B cell (primary cell): ENCODE measurements at regions not wholly inside any gene's neighbourhood (a gene's known extent, or its start where the extent isn't known, plus 50 kb on each side); places are given as distances from the start of the nearest gene placed in this dataset.

ENCODE experiments used
- ATAC-seq: fragments of 200-7000 bp; cut with Tn5 transposase; one replicate; pipeline ENCODE4 v1.10.0; 2021; ENCODE audit warnings: low read depth, mild to moderate bottlenecking, moderate number of reproducible peaks, moderate library complexity
- CTCF ChIA-PET: fragments of 350-600 bp; sonication (Branson Sonifier 250); formaldehyde crosslinking; loops from one replicate; lab custom pipeline; 2021; ENCODE audit warnings: antibody characterized with exemption, inconsistent platforms; lab: Charles Lee
- POLR2A ChIA-PET: fragments of 350-600 bp; sonication (Branson Sonifier 250); formaldehyde crosslinking; loops from one replicate; lab custom pipeline; 2021; ENCODE audit warnings: antibody characterized with exemption; lab: Charles Lee
- DNase-seq: peaks from one replicate; pipeline ENCODE4 v3.0.0; 2013
- H2AFZ ChIP-seq: 2 replicates; pipeline ENCODE4 v1.6.1; 2012; ENCODE audit warnings: mild to moderate bottlenecking, low read depth, low read length; ENCODE audit not compliant: insufficient read depth, poor library complexity, severe bottlenecking
- H3K27ac ChIP-seq, 2 donors: 1 replicate in 1 of 2; 2 replicates in 1 of 2; pipeline ENCODE4 v1.5.1; 2012 to 2013; ENCODE audit warnings: low read length in 2 of 2, mild to moderate bottlenecking in 2 of 2, moderate library complexity in 1 of 2
- H3K27me3 ChIP-seq, 4 experiments: fragments of 200-600 bp in 1 of 4; sonication (generic) in 1 of 4; replicated peaks in 1 of 4; 1 replicate in 2 of 4; 2 replicates in 2 of 4; pipeline versions ENCODE4 v1.6.1 to v1.7.0; 2013 to 2016; ENCODE audit warnings: low read length in 3 of 4, mild to moderate bottlenecking in 2 of 4, mixed read lengths in 1 of 4, moderate library complexity in 1 of 4; ENCODE audit not compliant: insufficient read depth in 4 of 4, control insufficient read depth in 3 of 4; ENCODE audit errors: control extremely low read depth in 1 of 4
- H3K36me3 ChIP-seq, 2 experiments: replicated peaks in 1 of 2; 1 replicate in 1 of 2; 2 replicates in 1 of 2; pipeline versions ENCODE4 v1.6.1 to v1.7.1; 2013; ENCODE audit warnings: low read length in 1 of 2; ENCODE audit not compliant: insufficient read depth in 2 of 2, control insufficient read depth in 1 of 2; ENCODE audit errors: control extremely low read depth in 1 of 2, extremely low read depth in 1 of 2
- H3K4me1 ChIP-seq, 2 donors: fragments of 200-600 bp in 1 of 2; sonication (generic) in 1 of 2; 1 replicate in 1 of 2; 2 replicates in 1 of 2; pipeline versions ENCODE4 v1.5.1 to v1.6.1; 2013 to 2017; ENCODE audit warnings: low read length in 2 of 2; ENCODE audit not compliant: control insufficient read depth in 2 of 2, insufficient read depth in 2 of 2
- H3K4me2 ChIP-seq: replicated peaks from 2 replicates; pipeline ENCODE3; 2012; ENCODE audit warnings: mild to moderate bottlenecking, low read depth, low read length; ENCODE audit not compliant: poor library complexity, severe bottlenecking
- H3K4me3 ChIP-seq, 5 experiments: fragments of 200-600 bp in 1 of 5; sonication (generic) in 1 of 5; 1 replicate in 3 of 5; 2 replicates in 2 of 5; pipeline versions ENCODE4 v1.5.1 to v1.7.0; 2011 to 2016; ENCODE audit warnings: low read length in 4 of 5, mild to moderate bottlenecking in 4 of 5, low read depth in 2 of 5, control low read depth in 1 of 5, moderate library complexity in 1 of 5; ENCODE audit not compliant: insufficient read depth in 1 of 5; ENCODE audit errors: control extremely low read depth in 1 of 5, extremely low read depth in 1 of 5
- H3K79me2 ChIP-seq: fragments of 200-600 bp; sonication (generic); one replicate; pipeline ENCODE4 v1.6.0; 2016; ENCODE audit warnings: low read length; ENCODE audit not compliant: control insufficient read depth, insufficient read depth
- H3K9ac ChIP-seq: fragments of 200-600 bp; sonication (generic); 2 replicates; pipeline ENCODE4 v1.6.1; 2017; ENCODE audit warnings: mild to moderate bottlenecking, low read length, moderate library complexity
- H3K9me3 ChIP-seq, 3 donors: one replicate each; pipeline versions ENCODE4 v1.6.1 to v1.7.1; 2013; ENCODE audit warnings: low read length in 2 of 3; ENCODE audit not compliant: control insufficient read depth in 2 of 3, insufficient read depth in 1 of 3; ENCODE audit errors: control extremely low read depth in 1 of 3
- H4K20me1 ChIP-seq: 2 replicates; pipeline ENCODE4 v1.6.0; 2012; ENCODE audit warnings: mild to moderate bottlenecking, low read length; ENCODE audit not compliant: insufficient read depth, control insufficient read depth, poor library complexity, severe bottlenecking
- H3K27ac Mint-ChIP-seq: one replicate; pipeline ENCODE4 v1.8.0; 2021; ENCODE audit warnings: mixed read lengths
- H3K27me3 Mint-ChIP-seq: one replicate; pipeline ENCODE4 v1.8.0; 2021; ENCODE audit warnings: mixed read lengths
- H3K4me1 Mint-ChIP-seq: one replicate; pipeline ENCODE4 v1.8.0; 2021; ENCODE audit warnings: mixed read lengths
- H3K4me3 Mint-ChIP-seq: one replicate; pipeline ENCODE4 v1.8.0; 2021; ENCODE audit warnings: mixed read lengths
- H3K9me3 Mint-ChIP-seq: one replicate; pipeline ENCODE4 v1.8.0; 2022; ENCODE audit warnings: mixed read lengths; ENCODE audit not compliant: insufficient read depth
- CTCF ChIP-seq: fragments of 200-600 bp; IDR thresholded peaks from one replicate; pipeline ENCODE4 v1.8.0; 2022; ENCODE audit warnings: antibody characterized with exemption, mild to moderate bottlenecking
- EZH2 ChIP-seq: IDR thresholded peaks from 2 replicates; pipeline ENCODE4 v1.6.1; 2012; ENCODE audit warnings: borderline replicate concordance, low read depth, mild to moderate bottlenecking, moderate library complexity, low read length; ENCODE audit not compliant: insufficient read depth, poor library complexity, severe bottlenecking
- WGBS: methylation state at CpG from one replicate; pipeline ENCODE4 v1.1.5; 2013; ENCODE audit warnings: missing lambda C conversion rate; ENCODE audit not compliant: insufficient coverage; 5-methylcytosine and 5-hydroxymethylcytosine counted together
- intact Hi-C: fragments of 100-400 bp; cut with micrococcal nuclease; formaldehyde crosslinking; loops from one replicate; pipeline ENCODE4 v1.10.0; 2022

- no peaks in the 10 kb centered on the region for H3K4me1 ChIP-seq
- POLR2A ChIA-PET = no interaction called here
- Mint-ChIP-seq H3K27ac (no peak overlapping the region), H3K4me3 (no peak overlapping the region), H3K4me1 (no peaks in the 10 kb centered on the region), H3K9me3 (no peaks in the 10 kb centered on the region), H3K27me3 (no peaks in the 10 kb centered on the region)
- no peaks in the 10 kb centered on the region for H3K36me3 ChIP-seq
- no peak overlapping the region for H3K9ac ChIP-seq
- H2AFZ ChIP-seq = no peak overlapping the region
- CTCF ChIA-PET = interaction anchor here (2.1 kb wide), 1 partner anchor 43 kb away, joined by 5 read pairs; no protein-coding TSS in a partner anchor
- WGBS = 100% methylated on average over 2 of the region's 2 CpGs
- H3K4me3 ChIP-seq = no peak overlapping the region
- H3K4me2 ChIP-seq = no peak overlapping the region
- intact Hi-C loops = no loop called here
- H3K27me3 ChIP-seq = no peaks in the 10 kb centered on the region
- no peaks in the 10 kb centered on the region for H3K79me2 ChIP-seq
- H3K27ac ChIP-seq = no peak overlapping the region
- H4K20me1 ChIP-seq = no peaks in the 10 kb centered on the region
- no peak for DNase-seq
- ATAC-seq = no peak
- TF ChIP-seq CTCF = no peak
- TF ChIP-seq EZH2 = no peak
- no peaks in the 10 kb centered on the region for H3K9me3 ChIP-seq
Observed at GRCh38 chr1:91122106-91122717, 100.4 kb upstream of the ZNF644 start.

- DNase-seq (no peak), ATAC-seq (no peak)
- POLR2A ChIA-PET = no interaction called here
Observed at GRCh38 chr1:91121366-91121765, 99.5 kb upstream of the ZNF644 start.

More at GRCh38 chr1:91121366-91121765, 99.5 kb upstream of the ZNF644 start:
- Histone ChIP-seq H3K9me3 (no peaks in the 10 kb centered on the region), H2AFZ (no peak overlapping the region), H3K27ac (no peak overlapping the region), H3K4me3 (no peak overlapping the region), H3K9ac (no peak overlapping the region), H3K36me3 (no peaks in the 10 kb centered on the region), H4K20me1 (no peaks in the 10 kb centered on the region), H3K4me1 (no peaks in the 10 kb centered on the region), H3K79me2 (no peaks in the 10 kb centered on the region), H3K4me2 (no peak overlapping the region), H3K27me3 (no peaks in the 10 kb centered on the region)
- H3K27ac Mint-ChIP-seq = no peak overlapping the region
- no peaks in the 10 kb centered on the region for H3K9me3 Mint-ChIP-seq
- TF ChIP-seq CTCF (no peak), EZH2 (no peak)
- intact Hi-C loops = no loop called here
- no peaks in the 10 kb centered on the region for H3K27me3 Mint-ChIP-seq
- H3K4me3 Mint-ChIP-seq = no peak overlapping the region
- CTCF ChIA-PET = interaction anchor here (0.6 to 2.1 kb wide), 2 partner anchors 8 to 44 kb away, joined by 3 to 5 read pairs; no protein-coding TSS in a partner anchor
- 79% methylated on average over 2 of the region's 2 CpGs for WGBS
- no peaks in the 10 kb centered on the region for H3K4me1 Mint-ChIP-seq
